IMR-90 (cell line): ENCODE measurements at regions not wholly inside any gene's neighbourhood (a gene's known extent, or its start where the extent isn't known, plus 50 kb on each side); places are given as distances from the start of the nearest gene placed in this dataset.

ENCODE experiments used
- ATAC-seq: fragments of 200-7000 bp; cut with Tn5 transposase; 2 replicates; pipeline ENCODE4 v1.9.1; 2020; ENCODE audit warnings: low read depth, mild to moderate bottlenecking, moderate library complexity
- BruUV-seq: library from RNA; stranded (reverse); fragments of 400-500 nt; replicated peaks from 2 replicates; lab custom pipeline; 2021; lab: Mats Ljungman, UMichigan
- CTCF ChIA-PET: fragments of 300-600 bp; formaldehyde crosslinking; extraction: SDS; loops from one replicate; lab custom pipeline; 2021; ENCODE audit warnings: antibody characterized with exemption; lab: Yijun Ruan, JAX
- POLR2A ChIA-PET: fragments of 300-600 bp; sonication (Branson Sonifier 250); formaldehyde crosslinking; loops from one replicate; lab custom pipeline; 2022; ENCODE audit warnings: antibody characterized with exemption; ENCODE audit not compliant: unreplicated experiment; lab: Charles Lee
- DNase-seq: peaks from one replicate; pipeline ENCODE4 v3.0.0; 2013
- H2AFZ ChIP-seq: replicated peaks from 2 replicates; pipeline ENCODE3; 2013; ENCODE audit warnings: low read length, mild to moderate bottlenecking; ENCODE audit not compliant: poor library complexity
- H2AK5ac ChIP-seq: 2 replicates; pipeline ENCODE4 v1.6.1; 2013; ENCODE audit warnings: low read depth, low read length, inconsistent platforms
- H2AK9ac ChIP-seq: replicated peaks from 2 replicates; pipeline ENCODE3; 2013; ENCODE audit warnings: mild to moderate bottlenecking, low read depth, low read length, moderate library complexity; ENCODE audit not compliant: poor library complexity
- H2BK120ac ChIP-seq: 2 replicates; pipeline ENCODE4 v1.6.1; 2013; ENCODE audit warnings: low read depth, low read length, inconsistent platforms
- H2BK15ac ChIP-seq: 3 replicates; pipeline ENCODE4 v1.6.1; 2013; ENCODE audit warnings: low read depth, low read length, inconsistent platforms
- H2BK20ac ChIP-seq: 2 replicates; pipeline ENCODE4 v1.6.1; 2013; ENCODE audit warnings: low read depth, mild to moderate bottlenecking, inconsistent platforms, low read length, moderate library complexity
- H2BK5ac ChIP-seq: 2 replicates; pipeline ENCODE4 v1.6.1; 2013; ENCODE audit warnings: mild to moderate bottlenecking, low read depth, low read length, inconsistent platforms; ENCODE audit not compliant: poor library complexity, severe bottlenecking
- H3K14ac ChIP-seq: replicated peaks from 2 replicates; pipeline ENCODE4 v1.6.1; 2013; ENCODE audit warnings: low read depth, low read length, inconsistent platforms
- H3K18ac ChIP-seq: 2 replicates; pipeline ENCODE4 v1.6.1; 2013; ENCODE audit warnings: low read depth, low read length, control low read depth
- H3K23ac ChIP-seq: 2 replicates; pipeline ENCODE4 v1.6.1; 2013; ENCODE audit warnings: low read depth, low read length, inconsistent platforms
- H3K27ac ChIP-seq: 2 replicates; pipeline ENCODE4 v1.5.1; 2013; ENCODE audit warnings: mild to moderate bottlenecking, control low read depth, low read length; ENCODE audit not compliant: insufficient read depth
- H3K27me3 ChIP-seq: 2 replicates; pipeline ENCODE4 v1.6.1; 2013; ENCODE audit warnings: low read length; ENCODE audit not compliant: control insufficient read depth, insufficient read depth
- H3K36me3 ChIP-seq: 2 replicates; pipeline ENCODE4 v1.6.1; 2013; ENCODE audit warnings: low read length, mixed read lengths; ENCODE audit not compliant: control insufficient read depth, insufficient read depth
- H3K4ac ChIP-seq: 2 replicates; pipeline ENCODE4 v1.6.1; 2013; ENCODE audit warnings: low read depth, low read length, inconsistent platforms
- H3K4me1 ChIP-seq: 2 replicates; pipeline ENCODE4 v1.6.1; 2013; ENCODE audit warnings: low read length, mixed read lengths; ENCODE audit not compliant: control insufficient read depth, insufficient read depth
- H3K4me2 ChIP-seq: 2 replicates; pipeline ENCODE4 v1.6.1; 2013; ENCODE audit warnings: low read depth, mild to moderate bottlenecking, control low read depth, low read length, moderate library complexity
- H3K4me3 ChIP-seq: 2 replicates; pipeline ENCODE4 v1.5.1; 2013; ENCODE audit warnings: low read depth, mild to moderate bottlenecking, control low read depth, low read length, moderate library complexity; ENCODE audit not compliant: insufficient read depth
- H3K56ac ChIP-seq: 2 replicates; pipeline ENCODE4 v1.6.1; 2013; ENCODE audit warnings: low read length, inconsistent platforms; ENCODE audit not compliant: insufficient read depth; ENCODE audit errors: extremely low read depth
- H3K79me1 ChIP-seq, 2 experiments: 2 replicates each; pipeline ENCODE4 v1.6.1; 2013; ENCODE audit warnings: low read length in 2 of 2, inconsistent platforms in 1 of 2, low read depth in 1 of 2
- H3K9ac ChIP-seq: 2 replicates; pipeline ENCODE4 v1.6.1; 2013; ENCODE audit warnings: low read depth, low read length, control low read depth
- H3K9me1 ChIP-seq: 2 replicates; pipeline ENCODE4 v1.6.1; 2013; ENCODE audit warnings: low read length, inconsistent platforms; ENCODE audit not compliant: insufficient read depth
- H3K9me3 ChIP-seq: 2 replicates; pipeline ENCODE4 v1.6.1; 2013; ENCODE audit warnings: low read length; ENCODE audit not compliant: control insufficient read depth, insufficient read depth
- H4K20me1 ChIP-seq: 2 replicates; pipeline ENCODE4 v1.6.1; 2013; ENCODE audit warnings: low read length, inconsistent platforms; ENCODE audit not compliant: insufficient read depth
- H4K5ac ChIP-seq: 2 replicates; pipeline ENCODE4 v1.6.1; 2013; ENCODE audit warnings: mild to moderate bottlenecking, low read depth, low read length, control low read depth
- H4K8ac ChIP-seq, 2 experiments: 2 replicates each; pipeline ENCODE4 v1.6.1; 2013; ENCODE audit warnings: low read depth in 2 of 2, low read length in 2 of 2, control low read depth in 1 of 2, inconsistent platforms in 1 of 2
- H4K91ac ChIP-seq: 2 replicates; pipeline ENCODE4 v1.6.1; 2013; ENCODE audit warnings: low read depth, low read length, inconsistent platforms; ENCODE audit not compliant: insufficient read depth
- NFE2L2 ChIP-seq: fragments of 150-350 bp; IDR thresholded peaks from 2 replicates; pipeline ENCODE4 v1.6.1; 2016; ENCODE audit warnings: low read depth, mild to moderate bottlenecking, low read length
- RCOR1 ChIP-seq: IDR thresholded peaks from 2 replicates; pipeline ENCODE4 v1.6.1; 2012; ENCODE audit warnings: mild to moderate bottlenecking, low read length, improper control_type of control experiment; ENCODE audit not compliant: insufficient replicate concordance
- WGBS, 2 experiments: methylation state at CpG; one replicate each; pipeline versions ENCODE4 v1.1.5 to v1.1.7; 2013; ENCODE audit warnings: missing lambda C conversion rate in 2 of 2; ENCODE audit not compliant: insufficient read length in 1 of 2; ENCODE audit errors: extremely low coverage in 2 of 2; 5-methylcytosine and 5-hydroxymethylcytosine counted together
- dilution Hi-C: fragments of 300-500 bp; cut with HindIII; formaldehyde crosslinking; loops from one replicate; pipeline ENCODE4 v1.14.3; 2018; ENCODE audit warnings: low sequenced_read_pairs; ENCODE audit not compliant: unreplicated experiment
- in situ Hi-C: fragments of 300-500 bp; cut with MboI; formaldehyde crosslinking; loops from 3 replicates; pipeline ENCODE4 v1.14.3; 2019; ENCODE audit warnings: low sequenced_read_pairs, inconsistent platforms, mixed read lengths
- intact Hi-C: fragments of 100-400 bp; cut with micrococcal nuclease; formaldehyde crosslinking; loops from 2 replicates; pipeline ENCODE4 v1.10.0; 2022

DNA sequence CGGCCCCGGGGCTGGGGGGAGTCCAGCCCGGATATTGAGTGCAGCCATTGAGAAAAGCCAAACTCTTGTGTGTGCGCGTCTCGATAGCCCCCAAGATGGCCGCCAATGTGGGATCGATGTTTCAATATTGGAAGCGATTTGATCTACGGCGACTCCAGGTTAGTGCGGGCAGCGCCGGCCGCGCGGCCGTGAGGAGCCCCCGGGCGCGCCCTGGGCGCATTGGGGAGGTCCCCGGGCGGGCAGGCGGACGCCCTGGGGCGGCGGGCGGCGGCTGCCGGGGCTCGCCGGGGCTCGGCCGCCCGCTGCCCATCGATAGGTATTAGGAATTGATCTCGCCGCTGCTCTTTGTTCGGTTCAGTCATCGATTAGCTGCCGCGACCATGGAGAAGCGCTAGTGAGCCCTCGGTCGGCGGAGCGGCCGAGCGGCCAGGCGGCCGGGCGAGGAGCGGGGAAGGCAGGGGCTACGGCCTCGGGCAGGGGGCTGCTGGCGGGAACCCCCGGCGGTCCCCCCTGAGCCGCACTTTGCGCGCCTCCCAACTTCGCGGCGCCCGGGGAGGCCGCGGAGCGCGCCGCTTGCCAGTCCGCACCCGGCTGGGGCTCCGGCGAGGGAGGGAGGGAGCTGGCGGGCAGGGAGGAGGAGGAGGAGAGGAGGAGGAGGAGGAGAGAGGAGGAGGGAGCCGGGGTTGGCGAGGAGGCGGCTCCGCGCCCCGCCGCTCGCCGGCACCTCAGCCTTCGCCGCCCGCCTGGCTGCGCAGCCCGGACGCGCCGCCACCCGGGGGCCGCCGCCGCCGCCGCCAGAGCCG is 113.9 kb upstream of the MYL2 start, which contains the start of gene CUX2:
CUX2 (plus strand) TSS at position 83 of the 803 bp plus-strand sequence.
- in situ Hi-C loops (no loop called here), intact Hi-C loops (no loop called here), dilution Hi-C loops (no loop called here)
- Histone ChIP-seq H4K8ac (no peak within 1 kb of the TSS), H4K20me1 (no peaks in the 10 kb centered on the region), H3K4me3 (no peak within 1 kb of the TSS), H3K4me1 (no peaks in the 10 kb centered on the region), H3K79me1 (no peaks in the 10 kb centered on the region), H3K4ac (no peak within 1 kb of the TSS), H3K56ac (no peak within 1 kb of the TSS), H2AK9ac (no peak within 1 kb of the TSS), H2BK15ac (no peak within 1 kb of the TSS), H3K4me2 (no peak within 1 kb of the TSS), H2BK20ac (no peak within 1 kb of the TSS), H2BK5ac (no peak within 1 kb of the TSS), H3K14ac (no peak within 1 kb of the TSS), H2BK120ac (no peak within 1 kb of the TSS), H3K27ac (no peak within 1 kb of the TSS), H3K9ac (no peak within 1 kb of the TSS), H3K9me3 (no peaks in the 10 kb centered on the region), H4K5ac (no peak within 1 kb of the TSS), H3K36me3 (no peaks in the 10 kb centered on the region), H2AFZ (no peak within 1 kb of the TSS), H4K91ac (no peak within 1 kb of the TSS), H3K9me1 (no peaks in the 10 kb centered on the region), H3K18ac (no peak within 1 kb of the TSS), H3K23ac (no peak within 1 kb of the TSS), H3K27me3 (peaks cover 47% of the 10 kb centered on the region), H2AK5ac (no peak within 1 kb of the TSS)
- POLR2A ChIA-PET = no interaction called here
- TF ChIP-seq RCOR1 = no peak
- TF ChIP-seq NFE2L2 = no peak
- DNase-seq (no peak), ATAC-seq (no peak)
- WGBS, 2 experiments = 1% methylated on average over 25 of the region's 100 CpGs; no CpG with 5 or more reads in 1 of the 2 experiments
- no TSS peak for BruUV-seq
- CTCF ChIA-PET = no interaction called here
